HG03066 (cell line): ENCODE measurements at regions not wholly inside any gene's neighbourhood (a gene's known extent, or its start where the extent isn't known, plus 50 kb on each side); places are given as distances from the start of the nearest gene placed in this dataset.

Experiments
- ATAC-seq: cut with Tn5 transposase; IDR thresholded peaks from one replicate; pipeline ENCODE4 v1.9.1; 2021; ENCODE audit warnings: low read depth; ENCODE audit not compliant: unreplicated experiment

GRCh38 chr13:59451236-59451635 is 712.5 kb downstream of the DIAPH3 start:
- no peak for ATAC-seq

- no peak for ATAC-seq
Observed at GRCh38 chr13:59452189-59452890, 711.4 kb downstream of the DIAPH3 start.

GRCh38 chr13:59458908-59459579 is 704.7 kb downstream of the DIAPH3 start:
- ATAC-seq, result no peak

GRCh38 chr13:59459972-59460371 is 703.8 kb downstream of the DIAPH3 start:
- ATAC-seq, result no peak

GRCh38 chr13:59461411-59461810 is 702.3 kb downstream of the DIAPH3 start:
- ATAC-seq, result no peak

GRCh38 chr13:59463023-59463422 is 700.7 kb downstream of the DIAPH3 start:
- ATAC-seq, result no peak

- ATAC-seq, result no peak
Observed at GRCh38 chr13:59464926-59465325, 698.8 kb downstream of the DIAPH3 start.

- no peak for ATAC-seq
Observed at GRCh38 chr13:59468396-59468795, 695.3 kb downstream of the DIAPH3 start.

- no peak for ATAC-seq
Observed at GRCh38 chr13:59471106-59471505, 692.6 kb downstream of the DIAPH3 start.

- ATAC-seq, result no peak
Observed at GRCh38 chr13:59472134-59472533, 691.6 kb downstream of the DIAPH3 start.

- no peak for ATAC-seq
Observed at GRCh38 chr13:59474696-59475095, 689.0 kb downstream of the DIAPH3 start.

- no peak for ATAC-seq
Observed at GRCh38 chr13:59475911-59476310, 687.8 kb downstream of the DIAPH3 start.

GRCh38 chr13:59476366-59476765 is 687.4 kb downstream of the DIAPH3 start:
- no peak for ATAC-seq

- ATAC-seq, result no peak
Observed at GRCh38 chr13:59477011-59477410, 686.7 kb downstream of the DIAPH3 start.

- no peak for ATAC-seq
Observed at GRCh38 chr13:59478908-59479307, 684.8 kb downstream of the DIAPH3 start.

GRCh38 chr13:59479629-59480028 is 684.1 kb downstream of the DIAPH3 start:
- ATAC-seq, result no peak

GRCh38 chr13:59480396-59481259 is 683.1 kb downstream of the DIAPH3 start:
- ATAC-seq, result no peak

- no peak for ATAC-seq
Observed at GRCh38 chr13:59483501-59484145, 680.1 kb downstream of the DIAPH3 start.

- no peak for ATAC-seq
Observed at GRCh38 chr13:59487883-59488282, 675.8 kb downstream of the DIAPH3 start.

- ATAC-seq, result no peak
Observed at GRCh38 chr13:59488436-59488835, 675.3 kb downstream of the DIAPH3 start.

- ATAC-seq, result no peak
Observed at GRCh38 chr13:59490651-59491050, 673.1 kb downstream of the DIAPH3 start.
